H9 (cell line): ENCODE measurements at regions not wholly inside any gene's neighbourhood (a gene's known extent, or its start where the extent isn't known, plus 50 kb on each side); places are given as distances from the start of the nearest gene placed in this dataset.

Experiments
- DNase-seq: peaks from one replicate; pipeline ENCODE4 v3.0.0-alpha.2; 2017
- H2AFZ ChIP-seq: one replicate; pipeline ENCODE4 v1.6.1; 2013; ENCODE audit warnings: mild to moderate bottlenecking, low read length, control low read depth, moderate library complexity
- H2AK5ac ChIP-seq: 2 replicates; pipeline ENCODE4 v1.6.1; 2013; ENCODE audit warnings: low read length, control low read depth, mixed read lengths; ENCODE audit not compliant: insufficient read length
- H2BK120ac ChIP-seq: one replicate; pipeline ENCODE4 v1.6.1; 2013; ENCODE audit warnings: low read depth, mild to moderate bottlenecking, low read length, control low read depth, inconsistent platforms; ENCODE audit not compliant: poor library complexity, severe bottlenecking
- H2BK12ac ChIP-seq: 2 replicates; pipeline ENCODE4 v1.6.1; 2013; ENCODE audit warnings: low read length, control low read depth, mixed read lengths, low read depth; ENCODE audit not compliant: insufficient read length
- H2BK15ac ChIP-seq: 2 replicates; pipeline ENCODE4 v1.6.1; 2013; ENCODE audit warnings: low read depth, low read length, control low read depth
- H2BK20ac ChIP-seq: one replicate; pipeline ENCODE4 v1.6.1; 2013; ENCODE audit warnings: low read depth, mild to moderate bottlenecking, low read length, control low read depth, inconsistent platforms; ENCODE audit not compliant: poor library complexity, severe bottlenecking
- H2BK5ac ChIP-seq: 2 replicates; pipeline ENCODE4 v1.6.1; 2013; ENCODE audit warnings: low read length, control low read depth, mixed read lengths; ENCODE audit not compliant: insufficient read length
- H3K14ac ChIP-seq: 2 replicates; pipeline ENCODE4 v1.6.1; 2013; ENCODE audit warnings: low read length, control low read depth; ENCODE audit not compliant: insufficient read depth
- H3K18ac ChIP-seq: 2 replicates; pipeline ENCODE4 v1.6.1; 2013; ENCODE audit warnings: low read depth, mild to moderate bottlenecking, mixed read lengths, low read length, control low read depth; ENCODE audit not compliant: insufficient read length
- H3K23ac ChIP-seq: 2 replicates; pipeline ENCODE4 v1.6.1; 2013; ENCODE audit warnings: low read length, control low read depth, mixed read lengths, low read depth; ENCODE audit not compliant: insufficient read length
- H3K23me2 ChIP-seq: 2 replicates; pipeline ENCODE4 v1.6.1; 2013; ENCODE audit warnings: low read depth, mild to moderate bottlenecking, mixed read lengths, low read length, control low read depth; ENCODE audit not compliant: insufficient read length, poor library complexity, severe bottlenecking
- H3K27ac ChIP-seq: 2 replicates; pipeline ENCODE4 v1.5.1; 2013; ENCODE audit warnings: low read length, control low read depth, mixed read lengths, low read depth; ENCODE audit not compliant: insufficient read length
- H3K27me3 ChIP-seq: 2 replicates; pipeline ENCODE4 v1.6.1; 2013; ENCODE audit warnings: low read length, control low read depth, inconsistent platforms; ENCODE audit not compliant: insufficient read depth
- H3K4ac ChIP-seq: 2 replicates; pipeline ENCODE4 v1.6.1; 2013; ENCODE audit warnings: low read depth, mild to moderate bottlenecking, control low read depth, inconsistent platforms, low read length, moderate library complexity
- H3K4me1 ChIP-seq: 2 replicates; pipeline ENCODE4 v1.6.1; 2013; ENCODE audit warnings: low read length, control low read depth, inconsistent platforms; ENCODE audit not compliant: insufficient read depth
- H3K4me2 ChIP-seq: 2 replicates; pipeline ENCODE4 v1.6.1; 2013; ENCODE audit warnings: low read length, control low read depth, mixed read lengths; ENCODE audit not compliant: insufficient read length, insufficient read depth
- H3K56ac ChIP-seq: 2 replicates; pipeline ENCODE4 v1.6.1; 2013; ENCODE audit warnings: low read depth, mild to moderate bottlenecking, mixed read lengths, low read length, control low read depth; ENCODE audit not compliant: insufficient read length
- H3K79me1 ChIP-seq: 2 replicates; pipeline ENCODE4 v1.6.1; 2013; ENCODE audit warnings: low read depth, mild to moderate bottlenecking, moderate library complexity, low read length, control low read depth, inconsistent platforms; ENCODE audit not compliant: insufficient read depth, poor library complexity, severe bottlenecking
- H3K79me2 ChIP-seq: 2 replicates; pipeline ENCODE4 v1.6.1; 2013; ENCODE audit warnings: low read length, control low read depth, inconsistent platforms; ENCODE audit not compliant: insufficient read depth
- H3K9ac ChIP-seq: 2 replicates; pipeline ENCODE4 v1.6.1; 2013; ENCODE audit warnings: low read length, control low read depth, mixed read lengths; ENCODE audit not compliant: insufficient read length; ENCODE audit errors: extremely low read depth
- H3K9me3 ChIP-seq: one replicate; pipeline ENCODE4 v1.6.1; 2013; ENCODE audit warnings: low read depth, low read length, inconsistent platforms; ENCODE audit not compliant: control insufficient read depth
- H3T11ph ChIP-seq: one replicate; pipeline ENCODE4 v1.6.1; 2013; ENCODE audit warnings: mild to moderate bottlenecking, low read length, control low read depth, inconsistent platforms
- H4K20me1 ChIP-seq: one replicate; pipeline ENCODE4 v1.6.1; 2013; ENCODE audit not compliant: control insufficient read depth, insufficient read length, insufficient read depth
- H4K5ac ChIP-seq: 2 replicates; pipeline ENCODE4 v1.6.1; 2013; ENCODE audit warnings: low read depth, mild to moderate bottlenecking, mixed read lengths, low read length, control low read depth; ENCODE audit not compliant: insufficient read length
- H4K8ac ChIP-seq: replicated peaks from 2 replicates; pipeline ENCODE4 v1.6.1; 2013; ENCODE audit warnings: low read length, control low read depth, mixed read lengths, low read depth; ENCODE audit not compliant: insufficient read length
- H4K91ac ChIP-seq: 2 replicates; pipeline ENCODE4 v1.6.1; 2013; ENCODE audit warnings: low read depth, mild to moderate bottlenecking, moderate library complexity, mixed read lengths, low read length, control low read depth; ENCODE audit not compliant: insufficient read length
- H3K27ac Mint-ChIP-seq, 3 experiments: 2 replicates in 2 of 3; 3 replicates in 1 of 3; pipeline ENCODE4 v1.8.0; 2020 to 2021; ENCODE audit warnings: mixed read lengths in 3 of 3, mild to moderate bottlenecking in 1 of 3, moderate library complexity in 1 of 3
- H3K27me3 Mint-ChIP-seq: 2 replicates; pipeline ENCODE4 v1.8.0; 2021; ENCODE audit warnings: low read depth, mild to moderate bottlenecking, moderate library complexity, mixed read lengths
- H3K36me3 Mint-ChIP-seq, 3 experiments: 2 replicates in 2 of 3; 3 replicates in 1 of 3; pipeline ENCODE4 v1.8.0; 2020 to 2021; ENCODE audit warnings: low read depth in 3 of 3, mixed read lengths in 3 of 3; ENCODE audit not compliant: insufficient read depth in 1 of 3
- H3K4me1 Mint-ChIP-seq, 2 experiments: 2 replicates each; pipeline ENCODE4 v1.8.0; 2020; ENCODE audit warnings: mixed read lengths in 2 of 2
- H3K4me3 Mint-ChIP-seq, 2 experiments: 2 replicates in 1 of 2; 3 replicates in 1 of 2; pipeline ENCODE4 v1.8.0; 2020 to 2021; ENCODE audit warnings: mild to moderate bottlenecking in 2 of 2, mixed read lengths in 2 of 2, moderate library complexity in 1 of 2
- H3K9me3 Mint-ChIP-seq, 2 experiments: 2 replicates in 1 of 2; 3 replicates in 1 of 2; pipeline ENCODE4 v1.8.0; 2020; ENCODE audit warnings: mild to moderate bottlenecking in 2 of 2, mixed read lengths in 2 of 2, moderate library complexity in 1 of 2
- whole genome bisulfite sequencing: extraction: QIAGEN DNeasy Blood & Tissue Kit; methylation state at CpG from one replicate; pipeline ENCODE4 v1.1.7; 2013; ENCODE audit warnings: missing lambda C conversion rate, low lambda C conversion rate, mixed read lengths; ENCODE audit not compliant: insufficient read length; ENCODE audit errors: extremely low coverage; 5-methylcytosine and 5-hydroxymethylcytosine counted together
- TF ChIP-seq, protein P1 (sequence below): fragments of 200-600 bp; sonication (generic); conservative IDR thresholded peaks from 3 replicates; pipeline ENCODE4 v1.8.0; 2021; ENCODE audit warnings: antibody characterized with exemption, mild to moderate bottlenecking

DNA sequence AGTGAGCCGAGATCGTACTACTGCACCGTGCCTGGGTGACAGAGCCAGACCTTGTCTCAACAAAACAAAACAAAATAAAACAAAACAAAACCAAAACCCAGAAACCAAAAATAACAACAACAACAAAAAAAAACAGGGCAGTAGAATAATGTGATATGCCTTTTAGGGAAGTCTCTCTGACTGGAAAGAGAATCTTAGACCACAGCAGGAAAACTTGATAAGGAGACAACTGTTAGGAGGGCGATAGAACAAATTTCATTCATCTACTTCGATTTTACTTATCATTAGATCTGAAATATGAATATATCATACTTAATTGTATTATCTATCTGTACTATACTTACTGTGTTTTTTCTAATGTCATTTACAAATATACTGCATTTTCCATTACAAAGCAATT is 109.0 kb upstream of the CNTNAP5 start:
- Histone ChIP-seq H3K9me3 (no peaks in the 10 kb centered on the region), H2BK5ac (no peak overlapping the region), H3K4ac (no peak overlapping the region), H3K79me1 (no peaks in the 10 kb centered on the region), H3K23ac (no peak overlapping the region), H3K14ac (no peak overlapping the region), H2BK20ac (no peak overlapping the region), H2BK120ac (no peak overlapping the region), H3K4me2 (no peak overlapping the region), H3K79me2 (no peaks in the 10 kb centered on the region), H3K23me2 (peaks cover 3% of the 10 kb centered on the region), H4K91ac (no peak overlapping the region), H3K9ac (no peak overlapping the region), H3K4me1 (no peaks in the 10 kb centered on the region), H2AFZ (no peak overlapping the region), H3K56ac (no peak overlapping the region), H3K27me3 (no peaks in the 10 kb centered on the region), H2AK5ac (no peak overlapping the region), H3K27ac (no peak overlapping the region), H3T11ph (no peak overlapping the region), H4K8ac (no peak overlapping the region), H2BK12ac (no peak overlapping the region), H3K18ac (no peak overlapping the region), H2BK15ac (no peak overlapping the region), H4K20me1 (no peaks in the 10 kb centered on the region), H4K5ac (no peak overlapping the region)
- no peaks in the 10 kb centered on the region for H3K27me3 Mint-ChIP-seq
- TF ChIP-seq, protein P1, sequence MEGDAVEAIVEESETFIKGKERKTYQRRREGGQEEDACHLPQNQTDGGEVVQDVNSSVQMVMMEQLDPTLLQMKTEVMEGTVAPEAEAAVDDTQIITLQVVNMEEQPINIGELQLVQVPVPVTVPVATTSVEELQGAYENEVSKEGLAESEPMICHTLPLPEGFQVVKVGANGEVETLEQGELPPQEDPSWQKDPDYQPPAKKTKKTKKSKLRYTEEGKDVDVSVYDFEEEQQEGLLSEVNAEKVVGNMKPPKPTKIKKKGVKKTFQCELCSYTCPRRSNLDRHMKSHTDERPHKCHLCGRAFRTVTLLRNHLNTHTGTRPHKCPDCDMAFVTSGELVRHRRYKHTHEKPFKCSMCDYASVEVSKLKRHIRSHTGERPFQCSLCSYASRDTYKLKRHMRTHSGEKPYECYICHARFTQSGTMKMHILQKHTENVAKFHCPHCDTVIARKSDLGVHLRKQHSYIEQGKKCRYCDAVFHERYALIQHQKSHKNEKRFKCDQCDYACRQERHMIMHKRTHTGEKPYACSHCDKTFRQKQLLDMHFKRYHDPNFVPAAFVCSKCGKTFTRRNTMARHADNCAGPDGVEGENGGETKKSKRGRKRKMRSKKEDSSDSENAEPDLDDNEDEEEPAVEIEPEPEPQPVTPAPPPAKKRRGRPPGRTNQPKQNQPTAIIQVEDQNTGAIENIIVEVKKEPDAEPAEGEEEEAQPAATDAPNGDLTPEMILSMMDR, result no peak
- no CpG with 5 or more reads among the region's 5 CpGs for WGBS
- H3K4me1 Mint-ChIP-seq, result peaks cover 0 to 2% of the 10 kb centered on the region in 2 experiments; a peak in 1 of 4 replicates
- H3K36me3 Mint-ChIP-seq, result no peaks in the 10 kb centered on the region
- DNase-seq, result no peak
- H3K4me3 Mint-ChIP-seq, result no peak overlapping the region
- no peaks in the 10 kb centered on the region; a peak in 1 of 5 replicates for H3K9me3 Mint-ChIP-seq
- H3K27ac Mint-ChIP-seq, result no peak overlapping the region
